Upper lobe of right lung (tissue), 1 donor: ENCODE measurements at regions not wholly inside any gene's neighbourhood (a gene's known extent, or its start where the extent isn't known, plus 50 kb on each side); places are given as distances from the start of the nearest gene placed in this dataset.

Source experiments
- ATAC-seq: fragments of 200-7000 bp; cut with Tn5 transposase; one replicate; pipeline ENCODE4 v1.9.1; 2020; ENCODE audit warnings: mild to moderate bottlenecking, moderate library complexity
- DNase-seq: peaks from one replicate; pipeline ENCODE4 v3.0.0-alpha.2; 2020
- H3K27ac ChIP-seq: fragments of 200-600 bp; one replicate; pipeline ENCODE4 v1.8.0; 2022
- H3K27me3 ChIP-seq: fragments of 200-600 bp; one replicate; pipeline ENCODE4 v1.8.0; 2022; ENCODE audit warnings: mild to moderate bottlenecking
- H3K36me3 ChIP-seq: fragments of 200-600 bp; one replicate; pipeline ENCODE4 v1.8.0; 2022
- H3K4me1 ChIP-seq: fragments of 200-600 bp; one replicate; pipeline ENCODE4 v1.8.0; 2022
- H3K4me3 ChIP-seq: fragments of 200-600 bp; one replicate; pipeline ENCODE4 v1.8.0; 2022; ENCODE audit warnings: mild to moderate bottlenecking
- H3K9me3 ChIP-seq: fragments of 200-600 bp; one replicate; pipeline ENCODE4 v1.8.0; 2022
- intact Hi-C: fragments of 100-400 bp; cut with DNase I; formaldehyde crosslinking; loops from one replicate; pipeline ENCODE4 v1.11.0; 2022
- TF ChIP-seq, protein P1 (sequence below): fragments of 200-600 bp; IDR thresholded peaks from one replicate; pipeline ENCODE4 v1.8.0; 2022; ENCODE audit warnings: antibody characterized with exemption
- donor health status: DM: no; HTN: yes; CAD: no; lungs with severe emphysema.

GRCh38 chr3:181279239-181279565, 289.7 kb upstream of the DNAJC19 start:
- no peak for DNase-seq
- Histone ChIP-seq H3K4me1 (no peaks in the 10 kb centered on the region), H3K27ac (no peak overlapping the region), H3K36me3 (no peaks in the 10 kb centered on the region), H3K4me3 (no peak overlapping the region), H3K9me3 (no peaks in the 10 kb centered on the region), H3K27me3 (no peaks in the 10 kb centered on the region)
- ATAC-seq = no peak
- intact Hi-C loops = no loop called here
- TF ChIP-seq, protein P1, sequence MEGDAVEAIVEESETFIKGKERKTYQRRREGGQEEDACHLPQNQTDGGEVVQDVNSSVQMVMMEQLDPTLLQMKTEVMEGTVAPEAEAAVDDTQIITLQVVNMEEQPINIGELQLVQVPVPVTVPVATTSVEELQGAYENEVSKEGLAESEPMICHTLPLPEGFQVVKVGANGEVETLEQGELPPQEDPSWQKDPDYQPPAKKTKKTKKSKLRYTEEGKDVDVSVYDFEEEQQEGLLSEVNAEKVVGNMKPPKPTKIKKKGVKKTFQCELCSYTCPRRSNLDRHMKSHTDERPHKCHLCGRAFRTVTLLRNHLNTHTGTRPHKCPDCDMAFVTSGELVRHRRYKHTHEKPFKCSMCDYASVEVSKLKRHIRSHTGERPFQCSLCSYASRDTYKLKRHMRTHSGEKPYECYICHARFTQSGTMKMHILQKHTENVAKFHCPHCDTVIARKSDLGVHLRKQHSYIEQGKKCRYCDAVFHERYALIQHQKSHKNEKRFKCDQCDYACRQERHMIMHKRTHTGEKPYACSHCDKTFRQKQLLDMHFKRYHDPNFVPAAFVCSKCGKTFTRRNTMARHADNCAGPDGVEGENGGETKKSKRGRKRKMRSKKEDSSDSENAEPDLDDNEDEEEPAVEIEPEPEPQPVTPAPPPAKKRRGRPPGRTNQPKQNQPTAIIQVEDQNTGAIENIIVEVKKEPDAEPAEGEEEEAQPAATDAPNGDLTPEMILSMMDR = no peak

GRCh38 chr3:181278468-181279238, 289.1 kb upstream of the DNAJC19 start:
- no peaks in the 10 kb centered on the region for H3K36me3 ChIP-seq
- DNase-seq (no peak), ATAC-seq (no peak)
- H3K4me1 ChIP-seq = no peaks in the 10 kb centered on the region
- no peak overlapping the region for H3K4me3 ChIP-seq
- no peak overlapping the region for H3K27ac ChIP-seq
- H3K9me3 ChIP-seq = no peaks in the 10 kb centered on the region
- TF ChIP-seq, protein P1 = peak; percentile 26
- H3K27me3 ChIP-seq = no peaks in the 10 kb centered on the region
- intact Hi-C loops = no loop called here

DNA sequence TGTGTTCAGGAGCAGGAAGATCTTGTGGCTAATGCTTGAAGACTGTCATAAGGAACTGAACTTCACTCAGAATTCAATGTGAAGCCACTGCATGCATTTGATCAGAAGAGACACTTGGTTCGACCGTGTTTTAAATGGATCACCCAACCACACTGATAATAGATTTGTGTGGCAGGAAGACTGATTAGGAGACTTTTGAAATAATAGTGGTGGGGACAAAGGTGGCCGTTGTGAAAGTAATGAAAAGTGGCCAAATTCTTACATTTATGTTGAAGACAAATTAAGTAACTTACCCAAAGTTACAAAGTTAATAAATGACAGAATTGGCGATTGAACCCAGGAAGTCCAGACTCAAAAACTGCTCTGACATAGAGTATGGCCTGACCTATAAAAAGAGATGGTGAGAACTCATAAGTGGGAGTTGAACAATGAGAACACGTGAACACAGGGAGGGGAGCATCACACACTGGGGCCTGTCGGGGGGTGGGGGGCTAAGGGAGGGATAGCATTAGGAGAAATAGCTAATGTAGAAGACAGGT, 286.9 kb upstream of the DNAJC19 start:
- TF ChIP-seq, protein P1 = no peak
- H3K9me3 ChIP-seq = no peaks in the 10 kb centered on the region
- no peak overlapping the region for H3K4me3 ChIP-seq
- DNase-seq (no peak), ATAC-seq (no peak)
- H3K36me3 ChIP-seq = no peaks in the 10 kb centered on the region
- intact Hi-C loops = no loop called here
- no peaks in the 10 kb centered on the region for H3K27me3 ChIP-seq
- H3K4me1 ChIP-seq = no peaks in the 10 kb centered on the region
- no peak overlapping the region for H3K27ac ChIP-seq

DNA sequence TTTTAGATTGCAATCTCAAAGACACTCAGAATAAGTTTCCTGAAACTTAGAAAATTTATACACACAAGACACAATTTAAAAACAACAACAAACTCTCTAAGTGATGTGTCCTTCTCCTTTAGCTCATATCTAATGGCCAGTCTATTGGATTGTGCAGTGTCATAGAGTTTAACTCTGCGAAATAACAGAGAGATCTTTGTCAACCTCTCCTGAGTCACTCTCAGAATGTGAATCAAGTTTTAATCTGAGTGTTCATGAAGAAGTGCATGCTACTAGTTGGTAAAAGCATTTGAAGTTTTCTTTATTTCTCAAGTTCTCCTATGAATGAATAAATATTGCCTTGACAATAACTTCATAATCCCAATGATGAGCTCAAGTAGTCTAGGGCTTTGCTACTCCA, 284.5 kb upstream of the DNAJC19 start:
- H3K36me3 ChIP-seq = no peaks in the 10 kb centered on the region

GRCh38 chr3:181267312-181267711, 277.8 kb upstream of the DNAJC19 start:
- no peaks in the 10 kb centered on the region for H3K9me3 ChIP-seq
- intact Hi-C loops = no loop called here
- H3K36me3 ChIP-seq = no peaks in the 10 kb centered on the region
- H3K4me3 ChIP-seq = no peak overlapping the region
- TF ChIP-seq, protein P1 = no peak
- ATAC-seq = no peak
- DNase-seq = no peak
- H3K4me1 ChIP-seq = no peaks in the 10 kb centered on the region
- H3K27me3 ChIP-seq = no peaks in the 10 kb centered on the region
- H3K27ac ChIP-seq = no peak overlapping the region

More for the DNA sequence above, 284.5 kb upstream of the DNAJC19 start:
- TF ChIP-seq, protein P1 = no peak
- Histone ChIP-seq H3K27ac (no peak overlapping the region), H3K9me3 (no peaks in the 10 kb centered on the region), H3K4me1 (no peaks in the 10 kb centered on the region), H3K4me3 (no peak overlapping the region), H3K27me3 (no peaks in the 10 kb centered on the region)
- DNase-seq (no peak), ATAC-seq (no peak)
- intact Hi-C loops = no loop called here
